Stimulated activated CD4-positive, alpha-beta T cell treated with anti-CD3 and anti-CD28 coated beads, Interleukin-1b, Interleukin-23, amount 100 ng/mL, for 24 hours (primary cell): ENCODE measurements at regions not wholly inside any gene's neighbourhood (a gene's known extent, or its start where the extent isn't known, plus 50 kb on each side); places are given as distances from the start of the nearest gene placed in this dataset.
"Not testable (repeated sequence)": the region's sequence is repeated elsewhere in the genome, so short reads cannot be mapped to it uniquely, and the experiment has no call there.

Source experiments
- DNase-seq, 4 experiments: peaks; one replicate each; pipeline ENCODE4 v3.0.0-alpha.2; 2020; ENCODE audit warnings: low read depth in 4 of 4, low spot score in 1 of 4

DNA sequence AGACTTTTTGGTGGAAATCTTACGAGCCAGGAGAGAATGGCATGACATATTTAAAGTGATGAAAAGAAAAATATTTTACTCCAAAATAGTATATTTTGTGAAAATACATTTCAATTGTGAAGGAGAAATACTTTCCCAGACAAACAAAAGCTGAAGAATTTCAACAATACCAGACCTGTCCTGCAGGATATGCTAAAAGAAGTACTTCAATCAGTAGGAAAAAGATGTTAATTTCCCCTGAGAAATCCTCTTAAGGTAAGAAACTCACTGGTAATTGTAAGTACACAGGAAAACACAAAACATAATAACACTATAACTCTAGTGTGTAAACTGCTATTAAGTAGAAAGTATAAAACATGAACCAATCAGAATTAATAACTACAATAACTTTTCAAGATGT is 341.8 kb upstream of the GJE1 start:
- no peak for DNase-seq

DNA sequence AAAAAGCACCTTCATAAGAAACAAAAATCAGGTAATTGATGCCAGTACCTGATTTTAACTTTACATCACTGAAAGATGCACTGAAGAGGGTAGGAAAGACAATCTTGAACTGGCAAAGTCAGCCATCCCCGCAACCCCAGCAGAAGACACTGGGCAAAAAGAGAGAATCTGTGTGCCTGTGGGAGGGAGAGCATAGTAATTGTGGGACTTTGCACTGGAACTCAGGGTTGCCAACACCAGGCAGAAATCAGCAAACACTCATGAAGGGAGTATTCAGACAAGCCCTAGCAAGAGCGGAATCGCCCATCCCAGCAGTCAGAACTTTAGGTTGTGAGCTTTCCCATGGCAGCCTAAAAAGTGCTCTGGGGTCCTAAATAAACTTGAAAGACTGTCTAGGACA is 344.6 kb upstream of the GJE1 start:
- DNase-seq: no peak

DNA sequence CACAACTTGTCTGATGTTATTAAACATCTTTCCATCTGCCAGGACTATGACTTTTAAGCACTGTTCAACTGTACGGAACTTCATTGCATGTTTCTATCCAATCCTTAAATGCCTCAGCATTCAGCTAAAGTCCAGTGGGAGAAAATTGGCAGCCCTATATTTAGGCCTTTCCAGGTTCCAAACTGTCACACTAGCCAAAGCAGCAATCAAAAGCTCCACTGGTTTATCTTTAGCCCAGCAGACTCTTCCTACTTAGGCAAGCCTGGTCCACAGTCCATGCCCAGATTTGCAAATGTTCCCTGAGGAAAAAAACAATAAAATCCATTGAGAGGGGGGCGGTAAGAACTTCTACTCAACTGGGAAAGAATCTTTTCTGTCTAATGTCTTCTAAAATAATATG is 349.1 kb upstream of the GJE1 start:
- DNase-seq: no peak

DNA sequence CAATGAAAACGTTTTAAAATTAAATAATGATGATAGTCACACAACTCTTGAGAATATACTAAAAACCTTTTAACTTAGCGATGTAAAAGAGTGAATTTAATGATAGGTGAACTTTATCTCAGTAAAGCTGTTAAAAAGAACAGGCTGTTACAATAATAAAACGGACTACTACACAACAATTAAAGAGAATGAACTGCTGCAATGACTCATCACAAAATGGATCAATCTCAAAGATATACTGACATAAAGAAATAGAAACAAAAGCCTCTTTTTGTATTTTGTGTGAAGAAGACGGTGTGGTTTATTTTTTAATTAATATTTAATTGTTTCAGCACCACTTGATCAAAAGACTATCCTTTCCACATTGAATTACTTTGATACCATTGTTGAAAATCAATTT is 352.4 kb upstream of the GJE1 start:
- no peak for DNase-seq

DNA sequence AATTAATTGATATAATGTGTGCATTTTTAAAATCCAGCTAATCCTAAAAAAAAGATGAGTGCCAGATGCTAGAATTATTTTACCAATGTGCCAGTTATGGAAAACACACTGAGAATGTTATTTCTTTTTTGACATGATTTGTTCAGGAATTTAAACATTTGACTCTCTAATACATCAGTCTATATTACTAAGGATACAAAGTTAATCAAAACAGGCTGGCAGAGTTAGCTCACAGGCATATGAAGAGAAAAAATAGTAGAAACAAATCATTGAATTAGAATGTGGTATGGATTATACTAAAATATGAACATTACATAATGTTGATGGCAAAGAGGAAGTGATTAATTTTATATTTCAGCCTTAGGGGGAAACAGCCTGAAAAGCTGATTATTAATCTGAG is 368.3 kb upstream of the GJE1 start:
- no peak for DNase-seq

DNA sequence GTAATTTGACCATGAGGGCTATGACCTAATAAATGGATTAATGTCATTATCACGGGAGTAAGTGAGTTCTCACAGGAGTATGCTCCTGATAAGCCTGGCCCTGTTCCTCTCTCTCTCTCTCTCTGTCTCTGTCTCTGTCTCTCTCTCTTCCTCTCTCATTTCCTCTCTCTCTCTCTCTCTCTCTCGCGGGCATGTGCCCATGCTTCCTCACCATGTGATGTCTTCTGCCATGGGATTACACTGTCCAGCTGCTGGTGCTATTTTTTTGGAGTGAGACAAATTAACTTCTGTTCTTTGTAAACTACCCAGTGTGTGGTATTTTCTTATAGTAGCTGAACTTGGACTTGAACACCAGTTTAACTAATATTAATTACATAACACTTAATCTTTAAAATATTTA is 374.3 kb upstream of the GJE1 start:
- no peak for DNase-seq

DNA sequence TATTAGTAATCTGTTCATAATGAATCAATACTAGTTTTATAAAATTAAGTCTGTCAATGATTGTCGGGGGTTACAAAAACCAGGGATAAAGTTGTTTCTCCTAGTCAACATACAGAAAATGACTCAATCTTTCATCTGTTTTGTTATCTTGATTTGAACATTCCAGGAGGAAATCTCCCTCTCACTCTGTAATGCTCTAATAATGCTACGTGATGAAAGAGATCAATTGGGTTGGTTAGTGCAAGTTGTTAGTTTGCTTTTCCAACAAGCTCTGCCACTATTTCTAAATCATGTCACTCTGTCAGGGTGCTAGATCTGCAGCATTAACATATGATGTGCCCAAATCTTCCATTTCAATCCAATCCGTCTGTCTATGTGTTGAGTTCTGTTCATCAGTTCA is 379.5 kb upstream of the GJE1 start:
- DNase-seq: no peak

DNA sequence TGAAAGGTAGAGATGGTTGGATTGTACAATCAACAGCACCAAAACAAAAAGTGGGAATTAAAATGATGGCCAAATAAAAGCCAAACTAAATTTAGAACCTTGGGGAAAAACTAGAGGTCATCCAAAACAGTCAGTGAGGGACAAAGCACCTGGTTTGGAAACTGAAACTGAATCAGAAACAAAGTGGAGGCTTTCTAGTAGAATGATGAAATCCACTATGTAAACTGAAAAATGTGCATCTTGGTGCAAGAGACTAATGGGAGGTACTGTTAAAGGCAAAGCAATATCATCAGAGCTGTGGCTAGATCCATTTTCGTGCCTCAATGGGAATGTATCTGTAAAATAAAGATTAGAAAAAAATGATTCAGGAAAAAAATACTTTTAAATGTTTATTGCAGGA is 380.0 kb upstream of the GJE1 start:
- DNase-seq: no peak

DNA sequence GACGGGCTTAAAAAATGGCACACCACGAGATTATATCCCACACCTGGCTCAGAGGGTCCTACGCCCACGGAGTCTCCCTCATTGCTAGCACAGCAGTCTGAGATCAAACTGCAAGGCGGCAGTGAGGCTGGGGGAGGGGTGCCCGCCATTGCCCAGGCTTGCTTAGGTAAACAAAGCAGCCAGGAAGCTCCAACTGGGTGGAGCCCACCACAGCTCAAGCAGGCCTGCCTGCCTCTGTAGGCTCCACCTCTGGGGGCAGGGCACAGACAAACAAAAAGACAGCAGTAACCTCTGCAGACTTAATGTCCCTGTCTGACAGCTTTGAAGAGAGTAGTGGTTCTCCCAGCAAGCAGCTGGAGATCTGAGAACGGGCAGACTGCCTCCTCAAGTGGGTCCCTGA is 386.4 kb upstream of the GJE1 start:
- DNase-seq: not testable (repeated sequence)

DNA sequence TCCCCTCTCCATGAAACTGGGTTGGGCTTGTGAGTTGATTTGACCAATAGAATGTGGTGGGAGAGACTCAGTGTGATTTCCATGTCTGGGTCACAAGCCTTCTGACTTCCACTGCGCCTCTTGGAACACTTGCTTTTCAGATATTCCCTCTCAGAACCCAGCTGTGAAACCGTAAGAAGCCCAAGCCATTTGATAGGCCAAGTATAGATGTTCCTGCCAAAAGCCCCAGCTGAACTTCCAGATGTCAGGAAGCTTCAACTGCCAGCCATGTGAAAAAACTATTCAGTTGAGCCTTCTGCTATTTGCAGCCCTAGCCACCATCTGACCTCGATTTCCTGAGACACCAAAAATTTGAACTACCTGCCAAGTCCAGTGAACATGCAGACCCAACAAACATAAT is 387.8 kb upstream of the GJE1 start:
- DNase-seq: no peak

DNA sequence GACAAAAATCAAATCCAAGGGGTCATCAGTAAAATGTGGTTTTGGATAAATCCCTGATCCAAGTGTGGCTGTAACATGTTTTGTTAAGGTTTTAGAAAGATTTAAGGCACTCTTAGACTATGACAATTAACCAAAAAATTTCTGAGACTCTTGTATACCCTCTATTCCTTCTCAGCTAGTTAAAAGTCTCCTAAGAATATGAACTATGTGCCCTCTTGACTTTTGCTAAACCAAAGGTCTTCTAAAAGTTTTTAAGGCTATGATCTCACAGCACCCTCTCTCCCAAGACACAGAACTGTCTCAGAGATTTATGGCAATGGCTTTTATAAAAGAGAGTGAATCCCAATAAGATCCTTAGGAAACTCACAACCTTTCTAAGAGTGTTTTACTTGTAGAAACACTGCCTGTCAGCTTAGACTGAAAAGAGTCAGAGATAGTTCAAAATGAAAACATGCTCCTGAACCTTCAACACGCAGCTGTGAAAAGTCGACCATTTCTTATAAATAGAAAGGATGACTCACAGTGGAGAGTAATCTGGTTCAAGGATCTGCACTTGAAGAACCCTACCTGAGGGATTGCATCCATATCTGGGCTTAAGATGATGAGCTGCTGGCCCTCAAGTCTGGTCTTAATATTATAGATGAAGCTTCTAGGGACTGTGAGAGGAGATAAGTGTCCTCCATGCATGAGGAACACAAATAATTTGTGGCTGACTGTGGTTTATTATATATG is 388.4 kb upstream of the GJE1 start:
- no peak for DNase-seq

DNA sequence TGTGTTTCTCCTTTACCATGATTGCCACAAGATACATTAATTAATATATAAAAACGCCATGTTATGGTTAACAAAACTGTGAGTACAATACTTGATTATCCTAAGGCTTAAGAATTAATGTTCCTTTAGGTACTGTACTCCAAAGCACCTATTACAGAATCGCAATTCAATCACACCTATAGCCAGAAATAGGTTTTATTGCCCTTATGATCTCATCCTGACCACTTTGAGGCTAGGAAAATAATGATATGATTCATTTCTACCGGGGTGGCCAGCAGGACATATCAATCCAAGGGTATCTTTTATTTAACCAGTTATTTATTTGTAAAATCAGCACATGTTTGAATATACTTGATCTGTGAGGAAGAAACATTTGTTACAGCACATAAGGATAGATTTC is 396.6 kb upstream of the GJE1 start:
- DNase-seq: no peak

DNA sequence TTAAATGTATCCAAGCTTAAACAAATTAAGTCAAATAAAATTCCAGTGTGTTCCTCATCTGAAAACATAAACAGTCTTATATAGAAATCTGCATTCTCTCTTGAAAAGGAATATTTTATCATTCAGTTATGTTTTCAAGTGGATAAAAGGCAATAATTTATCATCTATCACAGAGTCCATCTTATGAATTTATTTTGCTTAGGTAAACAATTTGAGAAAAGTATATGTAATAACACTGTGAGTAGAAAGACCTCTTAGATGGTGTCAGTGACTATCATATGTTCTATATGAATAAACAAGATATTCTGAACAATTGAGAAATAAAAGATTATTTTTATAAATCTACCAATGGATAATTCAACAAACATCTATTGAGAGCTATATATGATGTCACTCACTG is 397.6 kb upstream of the GJE1 start:
- no peak for DNase-seq

DNA sequence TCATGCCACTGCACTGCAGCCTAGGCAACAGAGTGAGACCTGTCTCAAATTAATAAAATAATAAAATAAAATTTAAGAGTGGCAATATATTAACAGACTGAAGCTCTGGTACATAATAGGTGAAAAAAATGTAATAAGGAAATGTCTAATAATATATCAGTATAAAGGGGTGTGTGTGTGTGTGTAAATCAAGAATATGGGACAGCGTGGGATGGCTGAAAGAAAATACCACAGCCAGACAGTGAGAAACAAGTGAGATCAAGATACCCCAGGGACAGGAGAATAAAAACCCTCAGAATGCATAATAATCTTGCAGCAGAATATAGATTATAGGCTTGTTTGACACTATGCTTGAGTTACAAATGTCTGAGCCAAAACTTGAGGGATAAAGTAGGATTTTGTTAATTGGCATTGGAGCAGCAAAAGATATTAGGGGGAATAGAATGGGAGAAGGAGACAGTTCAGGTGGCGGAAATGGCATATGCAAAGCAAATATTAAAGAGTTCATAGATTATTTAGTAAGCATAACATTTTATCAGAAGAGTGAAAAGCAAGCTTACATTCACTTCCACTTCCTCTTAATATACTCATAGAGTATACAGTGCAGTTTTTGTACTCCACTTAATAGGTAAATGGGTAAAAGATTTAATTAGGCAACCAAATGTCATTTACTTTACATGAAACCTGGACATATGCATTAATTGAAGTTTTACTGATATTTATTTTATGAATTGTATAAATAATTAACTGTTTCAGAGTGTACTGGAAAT is 398.5 kb upstream of the GJE1 start:
- DNase-seq: no peak

DNA sequence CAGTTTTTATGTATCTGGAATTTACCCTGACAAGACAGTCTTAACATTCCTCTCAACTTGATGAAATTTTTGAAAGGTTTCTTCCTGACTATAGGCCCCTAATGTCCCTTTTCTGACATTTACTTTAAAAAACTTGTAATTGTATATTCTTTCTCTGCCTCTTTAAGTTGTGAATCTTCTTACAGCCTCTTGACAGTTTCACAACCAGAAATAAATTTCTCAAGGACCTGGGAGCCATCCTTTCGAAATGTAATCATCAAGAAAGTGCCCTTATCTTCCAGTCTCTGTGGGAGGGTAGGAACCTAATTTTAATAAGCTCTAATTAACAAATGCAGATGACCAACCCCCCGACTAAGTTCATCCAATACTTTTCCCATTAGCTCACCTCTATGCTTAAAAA is 403.6 kb upstream of the GJE1 start:
- no peak for DNase-seq

DNA sequence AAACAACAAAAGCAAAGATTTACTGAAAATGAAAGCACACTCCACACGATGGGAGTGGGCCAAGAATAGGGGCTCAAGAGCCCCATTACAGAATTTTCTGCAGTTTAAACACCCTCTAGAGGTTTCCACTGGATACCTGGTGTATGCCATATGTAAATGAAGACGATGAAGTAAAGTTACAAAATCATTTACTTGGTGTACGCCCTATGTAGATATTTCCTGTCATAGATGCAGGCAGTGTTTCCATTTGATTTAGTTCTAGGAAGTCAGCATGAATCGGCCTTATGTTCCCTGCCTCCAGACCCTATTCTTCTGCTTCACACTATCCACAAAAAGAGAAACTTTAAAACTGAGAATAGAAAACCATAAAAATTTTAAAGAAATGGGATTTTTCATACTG is 404.4 kb upstream of the GJE1 start:
- no peak for DNase-seq

DNA sequence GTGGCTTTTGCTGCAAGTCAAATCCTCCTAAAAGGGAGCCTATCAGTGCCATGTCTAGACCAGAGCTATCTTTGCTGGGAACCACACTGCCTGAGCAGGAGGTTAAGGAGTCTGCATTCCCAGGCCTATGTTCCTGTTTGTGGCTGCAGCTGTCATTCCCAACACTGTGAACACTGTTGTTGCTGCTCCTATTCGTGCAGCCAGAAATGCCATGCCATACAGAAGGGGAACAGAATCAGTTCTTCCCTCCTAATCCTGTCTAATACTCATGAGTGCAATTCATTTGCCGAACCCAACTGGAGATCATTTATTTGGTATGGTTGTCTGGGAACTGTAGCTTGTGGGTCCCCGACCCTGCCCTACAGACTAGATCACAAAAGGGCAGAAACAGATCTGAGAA is 406.5 kb upstream of the GJE1 start:
- DNase-seq: no peak

DNA sequence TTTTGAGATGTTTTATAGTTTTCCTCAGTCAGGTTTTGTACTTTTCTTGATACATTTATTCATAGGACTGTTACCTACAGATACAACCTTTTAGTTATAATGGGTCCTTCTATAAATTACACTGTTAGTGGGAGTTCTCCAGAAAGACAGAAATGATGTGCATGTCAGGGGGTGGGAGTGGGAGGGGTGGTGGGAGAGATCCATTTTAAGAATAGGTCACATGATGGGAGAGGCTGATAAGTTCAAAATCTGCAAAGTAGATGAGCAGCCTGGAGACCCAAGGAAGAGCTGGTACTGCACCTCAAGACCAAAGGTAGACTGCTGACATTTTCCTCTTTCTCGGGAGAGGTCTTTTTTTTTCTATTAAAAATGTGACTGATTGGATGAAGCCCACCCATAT is 408.0 kb upstream of the GJE1 start:
- DNase-seq: no peak

DNA sequence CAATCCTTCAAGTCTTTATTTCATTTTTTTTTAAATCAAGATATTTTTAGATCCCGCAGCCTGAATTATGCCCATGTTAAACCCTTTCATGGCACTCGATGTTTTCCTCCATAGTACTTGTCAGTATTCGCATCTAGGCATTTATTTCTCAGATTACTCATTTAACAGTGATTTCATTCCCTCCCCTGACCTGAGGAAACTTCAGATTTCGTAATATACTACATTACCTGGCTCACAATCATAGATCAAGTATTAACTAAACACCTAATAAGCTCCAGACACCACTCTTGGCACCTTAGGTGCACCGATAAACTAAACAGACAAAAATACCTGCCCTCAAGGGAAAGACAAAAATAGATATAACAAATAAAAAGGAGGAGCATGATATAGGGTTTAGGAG is 413.2 kb upstream of the GJE1 start:
- no peak for DNase-seq

DNA sequence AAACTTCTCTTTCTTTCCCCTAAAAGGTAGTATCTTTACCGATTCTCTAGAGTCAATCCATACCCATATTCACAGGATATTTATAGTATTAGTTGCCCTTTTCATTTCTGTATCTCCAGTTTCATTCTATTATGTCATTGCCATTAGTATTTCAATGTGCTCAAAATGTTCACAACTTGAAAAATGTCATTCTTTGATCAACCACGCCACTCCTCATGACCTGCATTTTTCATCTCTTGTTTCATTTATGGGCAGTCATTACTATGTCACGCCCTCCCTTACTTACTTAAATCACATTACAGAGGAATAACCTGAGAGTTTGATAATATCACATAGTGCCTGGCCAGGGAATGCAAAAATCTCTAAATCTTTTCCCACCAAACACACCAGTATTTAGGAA is 427.3 kb upstream of the GJE1 start:
- DNase-seq: no peak

DNA sequence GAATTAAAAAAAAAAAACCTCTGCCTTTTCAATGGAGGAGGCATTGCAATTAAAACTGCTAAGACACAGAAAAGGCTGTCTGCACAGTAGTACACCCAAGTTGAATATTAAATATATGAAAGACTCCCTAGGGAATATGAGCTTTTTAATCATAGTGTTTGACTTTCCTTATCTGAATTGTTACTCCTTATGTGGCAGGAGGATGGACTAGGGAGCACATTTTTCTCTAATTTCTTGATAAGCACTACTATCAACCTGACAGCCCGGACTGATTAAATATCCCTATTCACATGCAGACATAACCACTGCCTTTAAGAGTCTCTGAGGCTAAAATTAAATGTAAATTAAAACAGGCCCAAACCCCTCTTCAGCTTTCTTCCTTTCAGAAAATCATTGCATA is 428.6 kb upstream of the GJE1 start:
- DNase-seq: no peak

DNA sequence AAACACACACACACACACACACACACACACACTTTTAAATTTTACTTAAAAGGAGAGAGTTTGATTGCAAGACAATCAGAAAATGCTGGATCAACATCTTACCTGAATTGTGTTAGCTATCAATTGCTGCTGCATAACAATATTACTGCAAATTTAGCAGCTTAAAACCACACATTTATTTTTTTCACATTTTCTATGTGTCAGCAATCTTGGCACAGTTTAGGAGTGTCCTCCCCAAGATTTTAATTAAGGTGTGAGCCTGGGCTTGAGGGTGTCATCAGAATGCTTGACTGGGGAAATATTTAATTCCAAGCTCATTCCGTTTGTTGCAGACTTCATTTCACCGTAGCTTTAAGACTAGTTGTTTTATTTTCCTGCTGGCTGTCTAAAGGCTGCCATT is 431.0 kb upstream of the GJE1 start:
- no peak for DNase-seq

DNA sequence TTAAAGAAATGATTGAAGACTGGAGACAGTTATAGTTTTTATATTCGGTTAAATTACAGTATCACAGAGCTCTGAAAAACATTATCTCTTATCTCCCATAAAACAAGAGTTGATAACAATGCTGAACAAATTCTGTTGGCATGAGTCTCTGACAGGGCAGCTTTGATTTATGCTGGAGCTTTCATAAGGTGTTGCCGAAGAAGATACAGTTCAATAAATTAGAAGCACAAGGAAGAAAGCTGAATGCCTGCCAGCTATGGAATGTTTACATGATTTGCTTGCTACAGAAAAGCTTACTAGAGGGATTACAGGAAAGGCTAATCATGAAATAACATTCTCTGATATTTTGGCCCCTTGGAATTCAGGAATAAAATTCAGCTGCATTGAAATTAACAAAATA is 431.9 kb upstream of the GJE1 start:
- DNase-seq: no peak
